ENCODE measurements at regions not wholly inside any gene's neighbourhood (a gene's known extent, or its start where the extent isn't known, plus 50 kb on each side); places are given as distances from the start of the nearest gene placed in this dataset.

DNA sequence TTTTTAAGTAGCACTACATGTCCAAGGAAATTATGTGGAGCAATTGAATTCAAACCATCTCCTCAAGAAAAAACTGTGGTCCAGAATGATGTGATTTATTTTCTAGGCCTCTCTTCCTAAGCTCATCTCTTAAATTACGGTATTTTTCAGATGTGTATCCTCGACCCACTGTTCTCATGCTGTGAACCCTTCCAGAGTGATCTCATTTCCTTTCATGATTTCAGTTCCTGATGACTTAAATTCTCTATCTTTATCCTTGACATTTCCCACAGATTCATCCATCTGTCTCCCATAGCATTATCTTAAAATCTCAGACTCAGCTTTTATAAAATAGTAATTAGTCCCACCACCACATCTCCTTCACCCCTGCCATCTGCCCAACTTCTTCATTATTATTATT, 117.6 kb upstream of the SPRY2 start:
- Mint-ChIP-seq H3K27ac (ENCODE audit: low read depth, unreplicated experiment) (no peak overlapping the region), H3K4me1 (ENCODE audit: insufficient read depth, unreplicated experiment) (peaks cover 8% of the 10 kb centered on the region), H3K27me3 (ENCODE audit: insufficient read depth, unreplicated experiment) (no peaks in the 10 kb centered on the region), H3K9me3 (ENCODE audit: unreplicated experiment) (no peaks in the 10 kb centered on the region), H3K4me3 (ENCODE audit: unreplicated experiment) (no peak overlapping the region), H3K36me3 (ENCODE audit: insufficient read depth, unreplicated experiment) (no peaks in the 10 kb centered on the region)
- ChIA-PET POLR2A (interaction anchor here (0.7 kb wide), 1 partner anchor 80 kb away, joined by 3 read pairs; no protein-coding TSS in a partner anchor), CTCF (interaction anchor here (1.2 kb wide), 1 partner anchor 118 kb away, joined by 4 read pairs; the partner anchor contains the start of gene SPRY2)
- BruUV-seq (replicated peaks): no TSS peak
- DNase-seq (ENCODE audit: unreplicated experiment): no peak
- intact Hi-C loops (cut with micrococcal nuclease): no loop called here
- TF ChIP-seq, protein P1, sequence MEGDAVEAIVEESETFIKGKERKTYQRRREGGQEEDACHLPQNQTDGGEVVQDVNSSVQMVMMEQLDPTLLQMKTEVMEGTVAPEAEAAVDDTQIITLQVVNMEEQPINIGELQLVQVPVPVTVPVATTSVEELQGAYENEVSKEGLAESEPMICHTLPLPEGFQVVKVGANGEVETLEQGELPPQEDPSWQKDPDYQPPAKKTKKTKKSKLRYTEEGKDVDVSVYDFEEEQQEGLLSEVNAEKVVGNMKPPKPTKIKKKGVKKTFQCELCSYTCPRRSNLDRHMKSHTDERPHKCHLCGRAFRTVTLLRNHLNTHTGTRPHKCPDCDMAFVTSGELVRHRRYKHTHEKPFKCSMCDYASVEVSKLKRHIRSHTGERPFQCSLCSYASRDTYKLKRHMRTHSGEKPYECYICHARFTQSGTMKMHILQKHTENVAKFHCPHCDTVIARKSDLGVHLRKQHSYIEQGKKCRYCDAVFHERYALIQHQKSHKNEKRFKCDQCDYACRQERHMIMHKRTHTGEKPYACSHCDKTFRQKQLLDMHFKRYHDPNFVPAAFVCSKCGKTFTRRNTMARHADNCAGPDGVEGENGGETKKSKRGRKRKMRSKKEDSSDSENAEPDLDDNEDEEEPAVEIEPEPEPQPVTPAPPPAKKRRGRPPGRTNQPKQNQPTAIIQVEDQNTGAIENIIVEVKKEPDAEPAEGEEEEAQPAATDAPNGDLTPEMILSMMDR (IDR thresholded peaks at IDR 0.05; ENCODE audit: unreplicated experiment): no peak

DNA sequence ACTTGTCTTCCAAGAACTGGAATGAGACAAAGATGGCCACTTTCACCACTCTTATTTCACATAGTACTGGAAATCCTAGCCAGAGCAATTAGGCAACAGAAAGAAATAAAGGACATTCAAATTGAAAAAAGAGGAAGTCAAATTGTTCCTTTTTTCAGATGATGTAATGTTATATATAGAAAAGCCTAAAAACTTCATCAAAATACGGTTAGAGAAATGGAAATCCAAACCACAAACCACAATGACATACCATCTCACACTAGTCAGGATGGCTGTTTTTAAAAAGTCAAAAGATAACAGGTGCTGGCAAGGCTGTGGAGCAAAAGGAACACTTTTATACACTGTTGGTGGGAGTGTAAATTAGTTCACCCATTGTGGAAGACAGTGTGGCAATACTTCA, 113.3 kb upstream of the SPRY2 start:
- Mint-ChIP-seq H3K27ac (ENCODE audit: low read depth, unreplicated experiment) (no peak overlapping the region), H3K9me3 (ENCODE audit: unreplicated experiment) (no peaks in the 10 kb centered on the region)
- intact Hi-C loops (cut with micrococcal nuclease): no loop called here

DNA sequence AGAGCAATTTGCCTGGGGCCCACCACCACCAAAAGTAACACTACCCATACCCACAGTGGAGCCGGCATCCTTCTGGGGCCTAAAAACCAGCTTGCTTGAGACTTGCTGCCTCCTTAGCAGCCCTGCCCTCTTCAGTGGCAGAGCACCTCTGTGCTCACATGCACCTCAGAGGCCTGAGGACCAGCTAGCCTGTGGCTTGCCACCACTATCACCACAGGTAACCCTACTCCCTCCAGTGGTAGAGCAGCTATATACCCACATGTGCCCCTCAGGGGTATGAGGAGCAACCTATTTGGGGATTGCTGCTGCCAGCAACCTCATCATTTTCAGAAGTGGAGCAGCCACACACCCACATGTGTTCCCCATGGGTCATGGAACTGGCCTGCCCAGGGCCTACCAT, 111.4 kb upstream of the SPRY2 start:
- intact Hi-C loops (cut with micrococcal nuclease): no loop called here
- H3K27me3 Mint-ChIP-seq (ENCODE audit: insufficient read depth, unreplicated experiment): no peaks in the 10 kb centered on the region
- TF ChIP-seq, protein P1 (IDR thresholded peaks at IDR 0.05; ENCODE audit: unreplicated experiment): no peak
- no peaks in the 10 kb centered on the region for H3K9me3 Mint-ChIP-seq (ENCODE audit: unreplicated experiment)
- no peak overlapping the region for H3K4me3 Mint-ChIP-seq (ENCODE audit: unreplicated experiment)
- peaks cover 14% of the 10 kb centered on the region for H3K4me1 Mint-ChIP-seq (ENCODE audit: insufficient read depth, unreplicated experiment)
- BruUV-seq (replicated peaks): no TSS peak
- CTCF ChIA-PET: interaction anchor here (0.5 to 1.3 kb wide), 4 partner anchors 21 to 814 kb away, joined by 3 to 4 read pairs (median 3); no protein-coding TSS in a partner anchor
- H3K36me3 Mint-ChIP-seq (ENCODE audit: insufficient read depth, unreplicated experiment): no peaks in the 10 kb centered on the region
- DNase-seq (ENCODE audit: unreplicated experiment): no peak
- POLR2A ChIA-PET: no interaction called here
- H3K27ac Mint-ChIP-seq (ENCODE audit: low read depth, unreplicated experiment): no peak overlapping the region

More for the DNA sequence above, 113.3 kb upstream of the SPRY2 start:
- no peak overlapping the region for H3K4me3 Mint-ChIP-seq (ENCODE audit: unreplicated experiment)
- H3K36me3 Mint-ChIP-seq (ENCODE audit: insufficient read depth, unreplicated experiment): no peaks in the 10 kb centered on the region
- ChIA-PET POLR2A (interaction anchor here (0.7 kb wide), 2 partner anchors 9 to 113 kb away, joined by 3 read pairs; no protein-coding TSS in a partner anchor), CTCF (interaction anchor here (0.9 kb wide), 1 partner anchor 111 kb away, joined by 3 read pairs; no protein-coding TSS in a partner anchor)
- TF ChIP-seq, protein P1 (IDR thresholded peaks at IDR 0.05; ENCODE audit: unreplicated experiment): no peak
- H3K4me1 Mint-ChIP-seq (ENCODE audit: insufficient read depth, unreplicated experiment): peaks cover 14% of the 10 kb centered on the region
- no peaks in the 10 kb centered on the region for H3K27me3 Mint-ChIP-seq (ENCODE audit: insufficient read depth, unreplicated experiment)
- BruUV-seq (replicated peaks): no TSS peak
- peak; percentile 28 for DNase-seq (ENCODE audit: unreplicated experiment)

DNA sequence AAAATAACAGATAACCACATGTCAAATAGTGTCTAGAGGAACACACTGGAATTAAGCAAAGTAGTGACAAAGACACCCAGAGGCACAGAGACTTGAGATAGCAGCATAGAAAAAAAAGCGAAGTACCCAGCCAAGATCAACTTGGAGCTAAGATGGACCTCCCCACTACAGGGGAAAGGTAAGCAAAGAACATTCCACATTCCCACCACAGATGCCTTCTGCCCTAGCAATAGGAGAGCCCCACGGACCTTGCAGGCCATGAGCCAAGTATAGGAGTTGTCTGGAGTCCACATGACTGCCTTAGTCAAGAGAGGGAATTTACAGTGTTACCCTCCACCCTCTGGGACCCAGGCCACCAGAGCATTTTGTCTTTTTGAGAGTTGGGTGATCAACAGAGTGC, 110.7 kb upstream of the SPRY2 start:
- H3K4me3 Mint-ChIP-seq (ENCODE audit: unreplicated experiment): no peak overlapping the region
- H3K4me1 Mint-ChIP-seq (ENCODE audit: insufficient read depth, unreplicated experiment): peaks cover 14% of the 10 kb centered on the region
- ChIA-PET CTCF (interaction anchor here (0.7 to 1.3 kb wide), 3 partner anchors 12 to 80 kb away, joined by 3 read pairs; no protein-coding TSS in a partner anchor), POLR2A (no interaction called here)
- TF ChIP-seq, protein P1 (IDR thresholded peaks at IDR 0.05; ENCODE audit: unreplicated experiment): no peak
- BruUV-seq (replicated peaks): no TSS peak
- DNase-seq (ENCODE audit: unreplicated experiment): no peak
- H3K27me3 Mint-ChIP-seq (ENCODE audit: insufficient read depth, unreplicated experiment): no peaks in the 10 kb centered on the region
- H3K27ac Mint-ChIP-seq (ENCODE audit: low read depth, unreplicated experiment): no peak overlapping the region
- H3K36me3 Mint-ChIP-seq (ENCODE audit: insufficient read depth, unreplicated experiment): no peaks in the 10 kb centered on the region
- intact Hi-C loops (cut with micrococcal nuclease): no loop called here
- no peaks in the 10 kb centered on the region for H3K9me3 Mint-ChIP-seq (ENCODE audit: unreplicated experiment)
